ENCODE measurements at regions not wholly inside any gene's neighbourhood (a gene's known extent, or its start where the extent isn't known, plus 50 kb on each side); places are given as distances from the start of the nearest gene placed in this dataset.

DNA sequence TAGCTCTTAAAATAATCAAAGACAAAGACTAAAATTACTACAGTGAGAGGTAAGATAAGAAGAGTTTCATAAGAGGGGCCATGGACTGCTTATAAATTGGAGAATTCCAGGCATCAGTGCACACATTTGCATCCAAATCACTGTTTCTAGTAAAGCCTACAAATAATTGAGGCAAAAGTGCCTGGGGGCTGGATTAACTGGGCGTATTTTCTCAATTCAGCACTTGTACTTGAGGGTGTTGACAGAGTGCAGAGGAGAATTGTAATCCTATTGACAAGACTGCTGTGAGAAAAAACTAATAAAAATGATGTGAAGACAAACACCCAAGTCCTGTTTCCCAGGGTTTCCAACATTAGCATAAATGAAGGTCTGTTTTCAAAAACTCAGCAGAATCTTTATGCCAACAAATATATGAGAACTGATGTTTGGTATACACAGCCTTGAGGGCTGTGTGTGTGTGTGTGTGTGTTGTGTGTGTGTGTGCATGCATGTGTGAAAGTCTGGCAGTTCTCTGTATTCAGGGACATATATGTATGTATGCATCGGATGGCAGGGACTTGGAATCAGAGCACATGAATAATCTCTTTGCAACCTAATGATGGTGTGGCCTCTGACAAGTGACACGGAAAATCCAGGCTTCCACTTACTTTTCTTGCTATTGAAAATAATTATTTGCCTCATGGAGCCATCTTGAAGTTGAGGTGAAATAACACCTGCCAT lies 182.1 kb upstream of the CDC14C start:
- H3K27ac ChIP-seq (ENCODE audit: low read depth, low read length) = no peak overlapping the region
- Mint-ChIP-seq H3K4me1 (no peaks in the 10 kb centered on the region), H3K27ac (peak overlapping the region in 1 of 8 donors; percentile 26), H3K9me3 (peaks cover 7 to 22% (median 10%) of the 10 kb centered on the region in 5 donors), H3K4me3 (no peak overlapping the region), H3K36me3 (no peaks in the 10 kb centered on the region), H3K27me3 (no peaks in the 10 kb centered on the region)
- ChIA-PET POLR2A (no interaction called here), CTCF (no interaction called here)
- no peaks in the 10 kb centered on the region for H3K4me1 ChIP-seq (ENCODE audit: insufficient read depth, low read length)
- no peaks in the 10 kb centered on the region for H3K36me3 ChIP-seq (ENCODE audit: insufficient read depth, low read length)
- H3K27me3 ChIP-seq (ENCODE audit: insufficient read depth, low read length, poor library complexity, severe bottlenecking) = no peaks in the 10 kb centered on the region
- no peaks in the 10 kb centered on the region for H3K9me3 ChIP-seq (ENCODE audit: low read length)
- DNase-seq = no peak
- H3K4me3 ChIP-seq (ENCODE audit: low read length) = no peak overlapping the region

DNA sequence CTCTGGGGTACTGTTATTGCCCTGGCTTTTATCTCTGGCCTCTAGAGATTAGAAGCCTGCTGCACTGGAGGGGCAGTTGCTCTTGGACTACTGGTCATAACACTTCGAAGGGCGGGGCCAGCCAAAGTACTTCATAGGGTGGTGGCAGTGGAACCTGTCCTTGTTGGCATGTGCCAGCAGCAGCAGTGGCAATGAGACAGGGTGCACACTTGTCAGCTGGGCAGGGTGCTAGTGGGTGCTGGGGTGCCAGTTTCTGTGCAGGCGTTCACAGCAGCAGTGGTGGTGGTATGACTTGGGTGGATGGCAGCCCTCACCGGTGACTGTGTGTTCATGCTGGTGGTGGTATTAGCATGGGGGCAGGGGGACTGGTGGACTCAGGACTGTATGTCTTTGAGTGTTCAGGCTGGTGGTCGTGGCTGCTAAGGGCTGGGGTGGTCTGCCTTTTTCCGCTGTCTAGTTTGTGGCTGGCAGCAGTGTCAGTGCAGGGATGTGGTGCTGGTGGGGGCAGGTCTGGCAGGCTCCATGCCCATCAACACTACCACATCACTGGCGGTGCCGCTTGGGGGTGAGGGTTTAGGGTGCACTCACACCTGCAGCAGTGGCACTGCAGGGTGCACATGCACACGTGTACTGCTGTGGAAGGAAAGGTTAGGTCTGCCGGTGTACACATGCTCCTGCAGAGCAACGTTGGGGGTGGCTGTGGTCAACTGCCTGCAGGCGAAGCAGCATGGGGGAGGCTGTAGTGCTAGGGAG lies 176.1 kb upstream of the CDC14C start:
- H3K36me3 Mint-ChIP-seq = no peaks in the 10 kb centered on the region
- H3K4me1 ChIP-seq (ENCODE audit: insufficient read depth, low read length) = no peaks in the 10 kb centered on the region
- peaks cover 0 to 4% (median 2%) of the 10 kb centered on the region in 5 donors for H3K9me3 Mint-ChIP-seq
- H3K4me3 Mint-ChIP-seq = no peak overlapping the region
- H3K27ac Mint-ChIP-seq = no peak overlapping the region
- no peaks in the 10 kb centered on the region for H3K27me3 Mint-ChIP-seq
- H3K27ac ChIP-seq (ENCODE audit: low read depth, low read length) = no peak overlapping the region
- H3K27me3 ChIP-seq (ENCODE audit: insufficient read depth, low read length, poor library complexity, severe bottlenecking) = no peaks in the 10 kb centered on the region
- no peaks in the 10 kb centered on the region for H3K4me1 Mint-ChIP-seq
- CTCF ChIA-PET = no interaction called here
- DNase-seq = no peak
- no peak overlapping the region for H3K4me3 ChIP-seq (ENCODE audit: low read length)
- H3K9me3 ChIP-seq (ENCODE audit: low read length) = no peaks in the 10 kb centered on the region
- H3K36me3 ChIP-seq (ENCODE audit: insufficient read depth, low read length) = no peaks in the 10 kb centered on the region
- POLR2A ChIA-PET = no interaction called here

DNA sequence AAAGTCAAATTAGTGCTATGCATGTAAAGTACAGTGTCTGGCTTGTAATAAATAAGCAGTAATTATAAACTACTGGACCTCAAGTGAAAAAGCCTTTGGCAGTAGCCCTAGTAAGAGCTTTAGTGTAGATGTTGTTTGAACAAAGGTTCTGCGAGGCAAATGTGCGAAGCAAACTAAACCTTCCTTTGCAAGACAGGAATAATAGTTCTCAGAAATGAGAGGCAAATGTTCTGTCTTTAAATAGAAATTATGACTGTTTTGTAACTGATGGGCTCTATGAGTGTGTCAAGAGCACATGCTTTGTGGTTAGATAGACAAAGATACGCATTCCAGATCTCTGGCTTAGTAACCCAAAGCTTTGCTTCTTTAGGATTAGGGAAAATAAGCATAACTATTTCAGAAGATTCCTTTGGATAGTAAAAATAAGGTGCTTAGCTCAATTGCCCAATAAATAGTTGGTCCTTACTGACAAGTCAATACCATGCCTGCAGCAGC lies 169.2 kb upstream of the CDC14C start:
- Histone ChIP-seq H3K27me3 (ENCODE audit: insufficient read depth, low read length, poor library complexity, severe bottlenecking) (no peaks in the 10 kb centered on the region), H3K4me3 (ENCODE audit: low read length) (no peak overlapping the region), H3K4me1 (ENCODE audit: insufficient read depth, low read length) (no peaks in the 10 kb centered on the region), H3K27ac (ENCODE audit: low read depth, low read length) (no peak overlapping the region), H3K9me3 (ENCODE audit: low read length) (no peaks in the 10 kb centered on the region), H3K36me3 (ENCODE audit: insufficient read depth, low read length) (no peaks in the 10 kb centered on the region)
- DNase-seq = no peak
- ChIA-PET POLR2A (no interaction called here), CTCF (no interaction called here)
- H3K4me1 Mint-ChIP-seq = no peaks in the 10 kb centered on the region
- H3K27me3 Mint-ChIP-seq = no peaks in the 10 kb centered on the region
- H3K4me3 Mint-ChIP-seq = no peak overlapping the region
- peaks cover 2 to 9% (median 2%) of the 10 kb centered on the region in 5 donors for H3K9me3 Mint-ChIP-seq
- H3K36me3 Mint-ChIP-seq = no peaks in the 10 kb centered on the region
- H3K27ac Mint-ChIP-seq = no peak overlapping the region

DNA sequence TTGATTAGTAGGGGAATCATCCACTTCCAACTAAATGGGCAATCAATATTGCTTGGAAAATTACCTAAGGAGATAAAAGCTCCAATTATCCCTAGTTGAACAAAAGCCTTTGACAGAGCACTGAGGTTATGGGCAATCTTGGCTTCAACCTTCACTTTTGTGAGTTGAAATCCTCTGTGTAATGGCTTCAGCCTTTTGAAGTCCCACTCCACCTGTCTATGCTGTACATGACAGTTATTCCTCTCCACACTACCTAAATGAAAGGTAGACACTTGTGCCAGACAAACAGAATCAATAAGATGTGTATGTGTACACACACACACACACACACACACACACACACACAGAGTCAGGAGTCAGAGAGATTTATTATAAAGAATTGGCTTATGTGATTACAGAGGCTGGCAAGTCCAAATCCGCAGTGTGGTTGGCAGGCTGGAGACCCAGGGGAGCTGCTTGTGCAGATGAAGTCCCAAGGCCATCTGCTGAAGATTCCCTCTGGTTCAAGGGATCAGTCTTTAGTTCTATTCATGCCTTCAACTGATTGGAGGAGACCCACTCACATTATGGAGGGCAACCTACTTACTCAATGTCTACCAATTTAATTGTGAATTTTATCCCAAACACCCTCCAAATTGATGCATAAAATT lies 164.8 kb upstream of the CDC14C start:
- CTCF ChIA-PET = no interaction called here
- no peak for DNase-seq
- Histone ChIP-seq H3K4me1 (ENCODE audit: insufficient read depth, low read length) (no peaks in the 10 kb centered on the region), H3K4me3 (ENCODE audit: low read length) (no peak overlapping the region), H3K27me3 (ENCODE audit: insufficient read depth, low read length, poor library complexity, severe bottlenecking) (no peaks in the 10 kb centered on the region), H3K36me3 (ENCODE audit: insufficient read depth, low read length) (no peaks in the 10 kb centered on the region), H3K9me3 (ENCODE audit: low read length) (no peaks in the 10 kb centered on the region), H3K27ac (ENCODE audit: low read depth, low read length) (no peak overlapping the region)
- Mint-ChIP-seq H3K4me1 (no peaks in the 10 kb centered on the region), H3K36me3 (no peaks in the 10 kb centered on the region), H3K9me3 (peaks cover 3 to 9% (median 4%) of the 10 kb centered on the region in 5 donors), H3K4me3 (no peak overlapping the region), H3K27ac (no peak overlapping the region), H3K27me3 (no peaks in the 10 kb centered on the region)
- POLR2A ChIA-PET = no interaction called here

DNA sequence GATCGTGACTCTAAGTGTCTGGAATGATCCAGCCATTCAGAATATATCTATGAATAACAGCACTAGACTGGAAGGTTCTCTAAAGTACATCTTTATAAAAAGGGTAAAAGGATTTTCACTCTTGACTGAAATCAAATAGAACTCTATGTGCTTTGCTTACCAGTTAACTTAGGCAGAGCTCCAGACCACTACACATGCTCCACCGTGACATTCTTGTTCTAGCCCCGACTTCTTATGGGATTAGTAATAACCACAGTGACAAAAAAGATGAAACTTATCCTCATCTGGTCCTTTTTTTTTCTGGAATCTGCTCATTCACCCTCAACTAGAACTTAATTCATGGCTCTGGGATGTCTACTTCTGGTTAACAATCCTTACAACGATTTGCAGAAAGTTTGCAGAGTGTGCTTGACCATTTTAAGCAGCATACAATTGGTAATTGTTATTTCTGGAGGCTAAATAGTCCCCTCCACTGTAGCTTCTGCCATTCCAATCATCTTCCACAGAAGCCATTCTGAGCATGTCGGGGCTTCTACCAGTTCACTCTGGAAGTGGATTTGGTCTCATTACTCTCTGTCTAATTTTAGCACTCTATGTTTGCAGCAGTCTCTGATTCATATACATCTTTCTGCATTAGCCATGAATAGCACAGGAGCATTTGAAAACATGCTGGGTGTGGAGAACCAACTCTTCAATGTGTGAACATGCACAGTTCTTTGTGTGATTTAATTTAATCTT lies 163.7 kb upstream of the CDC14C start:
- no peaks in the 10 kb centered on the region for H3K27me3 ChIP-seq (ENCODE audit: insufficient read depth, low read length, poor library complexity, severe bottlenecking)
- POLR2A ChIA-PET = no interaction called here

DNA sequence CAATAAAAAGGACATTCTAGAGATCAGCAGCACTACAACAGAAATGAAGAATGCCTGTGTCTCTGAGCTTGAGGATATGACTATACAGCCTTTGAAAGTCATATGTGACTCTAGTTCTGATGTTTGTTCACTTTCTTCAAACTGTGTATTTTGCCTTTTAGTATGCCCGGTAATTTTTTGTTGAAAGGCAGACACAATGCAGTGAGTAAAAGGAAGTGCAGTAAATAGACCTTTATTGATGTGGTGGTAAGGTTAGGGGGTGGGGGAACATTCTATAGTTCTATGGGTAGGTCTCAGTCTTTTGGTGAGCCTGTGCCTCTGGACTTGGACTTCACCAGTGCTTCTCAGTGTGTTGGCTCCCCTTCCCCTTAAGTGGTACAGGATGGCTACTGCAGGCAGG lies 143.5 kb upstream of the CDC14C start:
- Mint-ChIP-seq H3K36me3 (no peaks in the 10 kb centered on the region), H3K27ac (no peak overlapping the region), H3K9me3 (peaks cover 4 to 12% (median 6%) of the 10 kb centered on the region in 5 donors), H3K4me3 (no peak overlapping the region), H3K27me3 (no peaks in the 10 kb centered on the region), H3K4me1 (no peaks in the 10 kb centered on the region)
- Histone ChIP-seq H3K4me1 (ENCODE audit: insufficient read depth, low read length) (no peaks in the 10 kb centered on the region), H3K36me3 (ENCODE audit: insufficient read depth, low read length) (no peaks in the 10 kb centered on the region), H3K9me3 (ENCODE audit: low read length) (no peaks in the 10 kb centered on the region), H3K27ac (ENCODE audit: low read depth, low read length) (no peak overlapping the region), H3K4me3 (ENCODE audit: low read length) (no peak overlapping the region), H3K27me3 (ENCODE audit: insufficient read depth, low read length, poor library complexity, severe bottlenecking) (no peaks in the 10 kb centered on the region)
- CTCF ChIA-PET = no interaction called here
- POLR2A ChIA-PET = no interaction called here
- DNase-seq = no peak

More for the DNA sequence above, 163.7 kb upstream of the CDC14C start:
- Histone ChIP-seq H3K9me3 (ENCODE audit: low read length) (no peaks in the 10 kb centered on the region), H3K4me3 (ENCODE audit: low read length) (no peak overlapping the region), H3K36me3 (ENCODE audit: insufficient read depth, low read length) (no peaks in the 10 kb centered on the region), H3K4me1 (ENCODE audit: insufficient read depth, low read length) (no peaks in the 10 kb centered on the region), H3K27ac (ENCODE audit: low read depth, low read length) (no peak overlapping the region)
- DNase-seq = no peak
- H3K9me3 Mint-ChIP-seq = peaks cover 3 to 5% (median 4%) of the 10 kb centered on the region in 5 donors
- CTCF ChIA-PET = no interaction called here
- no peak overlapping the region for H3K27ac Mint-ChIP-seq
- no peaks in the 10 kb centered on the region for H3K4me1 Mint-ChIP-seq
- no peaks in the 10 kb centered on the region for H3K27me3 Mint-ChIP-seq
- H3K4me3 Mint-ChIP-seq = no peak overlapping the region
- no peaks in the 10 kb centered on the region for H3K36me3 Mint-ChIP-seq

DNA sequence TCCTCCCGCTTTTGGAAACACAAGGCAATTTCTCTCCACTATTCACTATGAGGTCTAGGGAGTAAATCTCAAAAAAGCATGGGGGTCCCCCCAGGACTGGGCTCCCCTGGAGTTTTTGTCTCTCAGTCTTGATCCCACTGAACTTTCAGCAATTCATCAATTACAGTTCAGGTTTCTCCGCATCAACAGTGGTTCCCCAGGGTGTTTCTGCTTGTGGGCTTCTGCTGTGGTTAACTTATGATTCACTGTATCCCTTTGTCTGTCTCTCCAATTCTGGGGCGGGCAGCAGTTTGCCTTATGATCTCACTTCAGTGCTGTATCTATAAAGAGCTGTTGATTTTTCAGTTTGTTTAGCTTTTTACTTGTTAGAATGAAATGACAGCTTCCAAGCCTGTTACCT lies 142.6 kb upstream of the CDC14C start:
- DNase-seq = no peak
- CTCF ChIA-PET = no interaction called here
- H3K27me3 ChIP-seq (ENCODE audit: insufficient read depth, low read length, poor library complexity, severe bottlenecking) = no peaks in the 10 kb centered on the region
- no peaks in the 10 kb centered on the region for H3K36me3 ChIP-seq (ENCODE audit: insufficient read depth, low read length)
- Mint-ChIP-seq H3K9me3 (peaks cover 6 to 14% (median 9%) of the 10 kb centered on the region in 5 donors), H3K36me3 (no peaks in the 10 kb centered on the region), H3K27ac (no peak overlapping the region), H3K4me3 (no peak overlapping the region), H3K4me1 (no peaks in the 10 kb centered on the region), H3K27me3 (no peaks in the 10 kb centered on the region)
- POLR2A ChIA-PET = no interaction called here
- no peak overlapping the region for H3K4me3 ChIP-seq (ENCODE audit: low read length)
- no peaks in the 10 kb centered on the region for H3K4me1 ChIP-seq (ENCODE audit: insufficient read depth, low read length)
- no peaks in the 10 kb centered on the region for H3K9me3 ChIP-seq (ENCODE audit: low read length)
- H3K27ac ChIP-seq (ENCODE audit: low read depth, low read length) = no peak overlapping the region

DNA sequence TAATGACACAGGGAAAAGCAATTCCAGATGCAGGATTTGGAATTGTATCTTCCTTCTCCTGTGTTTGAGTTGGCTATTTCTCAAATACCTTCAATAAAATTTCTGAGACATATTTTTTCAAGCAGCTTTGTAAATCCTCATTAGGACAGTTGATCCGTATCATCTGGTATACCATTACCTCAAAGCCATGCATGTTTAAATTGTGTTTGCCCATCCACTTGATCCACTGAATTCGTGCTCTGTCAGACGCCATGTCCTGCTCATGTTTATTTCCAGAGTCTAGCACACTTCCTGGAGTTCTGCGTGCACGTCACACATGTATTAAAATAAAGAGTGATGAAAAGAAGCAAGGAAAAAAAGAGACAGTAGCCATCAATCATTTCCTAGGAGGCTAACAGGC lies 141.8 kb upstream of the CDC14C start:
- Histone ChIP-seq H3K9me3 (ENCODE audit: low read length) (no peaks in the 10 kb centered on the region), H3K27ac (ENCODE audit: low read depth, low read length) (no peak overlapping the region), H3K4me3 (ENCODE audit: low read length) (no peak overlapping the region), H3K36me3 (ENCODE audit: insufficient read depth, low read length) (no peaks in the 10 kb centered on the region), H3K4me1 (ENCODE audit: insufficient read depth, low read length) (no peaks in the 10 kb centered on the region), H3K27me3 (ENCODE audit: insufficient read depth, low read length, poor library complexity, severe bottlenecking) (no peaks in the 10 kb centered on the region)
- H3K27ac Mint-ChIP-seq = no peak overlapping the region
- CTCF ChIA-PET = no interaction called here
- peaks cover 3 to 14% (median 9%) of the 10 kb centered on the region in 5 donors for H3K9me3 Mint-ChIP-seq
- DNase-seq = no peak
- no peaks in the 10 kb centered on the region for H3K27me3 Mint-ChIP-seq
- POLR2A ChIA-PET = no interaction called here
- H3K36me3 Mint-ChIP-seq = no peaks in the 10 kb centered on the region
- H3K4me1 Mint-ChIP-seq = no peaks in the 10 kb centered on the region
- H3K4me3 Mint-ChIP-seq = no peak overlapping the region
